CD4-positive, alpha-beta T cell treated with Interleukin-17A for 4 hours (primary cell): ENCODE measurements at regions not wholly inside any gene's neighbourhood (a gene's known extent, or its start where the extent isn't known, plus 50 kb on each side); places are given as distances from the start of the nearest gene placed in this dataset.
"Not testable (repeated sequence)": the region's sequence is repeated elsewhere in the genome, so short reads cannot be mapped to it uniquely, and the experiment has no call there.

ENCODE experiments used
- DNase-seq: peaks from one replicate; pipeline ENCODE4 v3.0.0-alpha.2; 2020; ENCODE audit warnings: mixed read lengths

DNA sequence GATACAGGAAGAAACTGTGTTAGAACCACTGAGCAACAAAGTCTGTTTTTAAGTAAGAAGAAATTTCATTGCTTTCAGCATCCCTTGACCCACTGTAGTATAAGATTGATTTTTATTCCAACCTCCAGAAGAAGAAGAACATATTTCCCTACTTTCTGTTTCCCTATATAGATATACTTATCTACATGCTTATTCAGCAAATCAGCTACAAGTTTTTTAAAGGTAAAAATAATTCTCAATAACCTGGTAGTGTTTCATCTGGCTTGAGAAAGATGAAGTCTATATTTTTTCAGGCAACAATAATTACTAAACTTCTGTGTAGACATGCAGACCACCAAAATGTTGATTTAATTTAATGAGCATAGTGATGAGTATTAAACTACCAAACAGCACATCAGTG, 201.0 kb downstream of the OSTF1 start:
- no peak for DNase-seq

DNA sequence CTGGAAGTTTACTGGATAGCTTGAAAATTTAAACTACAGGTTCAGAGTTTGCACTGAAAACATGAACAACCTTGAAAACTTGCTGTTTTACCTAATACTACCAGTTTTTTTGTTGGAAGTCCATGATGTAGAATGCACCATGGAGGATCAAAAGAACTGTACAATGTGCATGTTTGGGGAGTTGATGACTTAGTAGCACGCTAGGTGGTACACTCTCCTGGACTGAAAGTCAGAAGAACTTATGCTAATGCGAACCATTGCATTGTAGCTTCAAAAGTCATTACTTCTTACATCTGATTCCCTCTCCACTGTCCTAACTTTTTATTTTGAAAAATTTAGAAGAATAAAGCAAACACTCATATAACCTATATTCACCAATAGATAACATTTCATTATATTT, 211.0 kb downstream of the OSTF1 start:
- DNase-seq = no peak

DNA sequence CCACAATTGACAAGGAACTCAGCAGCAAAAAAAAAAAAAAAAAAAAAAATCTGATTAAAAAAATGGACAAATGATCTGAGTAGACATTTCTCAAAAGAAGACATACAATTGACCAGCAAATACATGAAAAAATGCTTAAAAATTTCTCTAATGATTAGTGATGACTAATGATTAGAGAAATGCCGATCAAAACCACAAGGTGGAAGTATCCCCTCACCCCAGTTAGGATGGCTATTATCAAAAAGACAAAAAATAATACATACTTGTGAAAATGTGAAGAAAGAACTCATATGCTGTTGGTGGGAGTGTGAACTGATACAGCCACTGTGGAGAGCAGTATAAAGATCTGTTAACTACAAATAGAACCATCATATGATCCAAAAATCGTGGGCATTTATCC, 245.3 kb downstream of the OSTF1 start:
- no peak for DNase-seq

DNA sequence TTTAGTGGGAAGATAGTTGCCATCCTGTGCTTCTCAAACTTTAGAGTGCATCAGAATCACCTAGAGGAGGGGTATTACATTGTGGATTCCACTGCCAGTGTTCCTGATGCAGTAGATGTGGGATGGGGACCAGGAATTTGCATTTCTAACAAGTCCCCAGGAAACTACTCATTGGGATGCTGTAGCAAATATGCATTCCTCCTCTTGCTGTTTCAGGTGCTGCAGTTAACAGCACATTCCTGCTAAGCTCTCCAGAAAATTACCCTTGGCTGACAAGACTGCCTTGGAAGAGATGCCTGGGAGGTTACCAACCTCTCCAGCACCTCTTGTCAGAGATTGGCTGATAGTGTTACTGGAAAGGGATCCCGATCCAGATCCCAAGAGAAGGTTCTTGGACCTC, 270.5 kb downstream of the OSTF1 start:
- DNase-seq = no peak

DNA sequence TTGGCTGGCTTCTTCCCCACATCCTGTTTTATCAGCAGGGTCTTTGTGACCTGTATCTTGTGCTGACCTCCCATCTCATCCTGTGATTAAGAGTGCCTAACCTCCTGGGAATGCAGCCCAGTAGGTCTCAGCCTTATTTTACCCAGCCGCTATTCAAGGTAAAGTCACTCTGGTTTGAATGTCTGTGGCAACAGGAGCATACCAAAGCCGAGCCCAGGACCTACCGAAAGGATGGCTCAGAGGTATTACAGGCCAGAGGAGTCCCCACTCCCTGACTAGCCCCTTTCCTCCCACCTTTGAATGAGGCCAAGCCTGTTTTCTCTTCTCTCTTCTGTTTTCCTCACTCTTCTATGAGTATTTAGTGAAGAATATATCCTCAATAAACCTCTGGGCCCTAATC, 271.3 kb downstream of the OSTF1 start:
- no peak for DNase-seq

DNA sequence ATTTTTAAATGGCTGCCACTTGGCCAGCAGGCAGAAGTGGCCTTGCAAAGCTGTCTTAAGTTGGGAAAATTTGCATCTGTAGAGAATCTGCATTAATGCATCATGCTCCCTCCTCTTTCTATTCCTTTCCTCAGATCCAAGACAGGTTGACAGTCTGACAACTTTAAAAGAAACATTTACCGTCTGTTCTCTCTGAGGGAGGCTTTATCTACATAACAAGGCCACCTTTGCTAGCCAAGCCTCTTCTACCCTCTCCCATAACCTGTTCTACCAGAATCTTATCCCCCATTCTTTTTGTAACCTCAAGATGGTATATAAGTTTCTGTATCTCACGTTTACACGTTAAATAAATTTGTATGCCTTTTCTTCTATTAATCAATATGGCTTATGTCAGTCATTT, 271.9 kb downstream of the OSTF1 start:
- DNase-seq = no peak

DNA sequence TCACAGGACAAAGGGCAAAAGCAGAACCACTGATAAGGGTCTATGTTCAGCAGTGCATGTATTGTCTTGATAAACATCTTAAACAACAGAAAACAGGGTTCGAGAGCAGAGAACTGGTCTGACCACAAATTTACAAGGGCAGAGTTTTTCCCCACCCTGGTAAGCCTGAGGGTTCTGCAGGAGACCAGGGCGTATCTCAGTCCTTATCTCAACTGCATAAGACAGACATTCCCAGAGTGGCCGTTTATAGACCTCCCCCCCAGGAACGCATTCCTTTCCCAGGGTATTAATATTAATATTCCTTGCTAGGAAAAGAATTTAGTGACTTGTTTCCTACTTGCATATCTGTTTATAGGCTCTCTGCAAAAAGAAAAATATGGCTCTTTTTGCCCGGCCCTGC, 274.1 kb downstream of the OSTF1 start:
- DNase-seq = not testable (repeated sequence)

DNA sequence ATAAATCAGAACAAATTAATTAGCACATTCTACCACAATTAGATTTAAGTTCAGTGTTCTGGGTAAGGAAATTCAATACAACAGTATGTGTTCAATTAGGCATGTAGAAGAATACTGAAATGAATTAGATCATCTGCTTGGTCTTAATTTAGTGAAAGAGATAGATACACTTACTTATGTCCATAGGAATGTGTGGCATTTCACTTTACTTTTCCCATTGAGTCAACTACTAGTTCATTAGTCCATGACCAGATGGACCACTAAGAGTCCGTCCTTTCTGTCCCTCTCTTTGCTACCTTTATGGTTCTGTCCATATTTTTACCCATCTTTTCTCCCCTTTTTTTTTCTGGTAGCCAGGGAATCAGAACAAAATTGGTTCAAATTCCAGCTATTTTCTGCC, 276.9 kb downstream of the OSTF1 start:
- no peak for DNase-seq

DNA sequence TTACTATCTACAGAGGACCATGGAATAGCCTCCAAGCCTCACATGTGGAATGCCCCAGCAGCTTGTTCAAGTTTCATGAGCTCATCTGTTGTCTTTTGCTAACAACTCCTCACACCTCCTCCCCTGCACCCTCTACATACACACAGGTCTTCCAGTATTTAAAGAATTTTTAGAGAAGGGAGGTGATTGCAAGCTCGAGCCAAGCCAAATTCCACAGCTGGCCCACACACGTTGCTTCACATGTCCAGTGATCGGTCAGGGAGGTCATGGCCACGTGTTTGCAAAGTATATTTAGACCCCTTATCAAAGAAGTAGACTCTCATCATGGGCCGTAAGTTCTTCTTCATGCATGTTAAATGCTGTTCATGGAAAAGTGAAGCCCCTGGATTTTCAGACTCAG, 281.7 kb downstream of the OSTF1 start:
- DNase-seq = no peak

DNA sequence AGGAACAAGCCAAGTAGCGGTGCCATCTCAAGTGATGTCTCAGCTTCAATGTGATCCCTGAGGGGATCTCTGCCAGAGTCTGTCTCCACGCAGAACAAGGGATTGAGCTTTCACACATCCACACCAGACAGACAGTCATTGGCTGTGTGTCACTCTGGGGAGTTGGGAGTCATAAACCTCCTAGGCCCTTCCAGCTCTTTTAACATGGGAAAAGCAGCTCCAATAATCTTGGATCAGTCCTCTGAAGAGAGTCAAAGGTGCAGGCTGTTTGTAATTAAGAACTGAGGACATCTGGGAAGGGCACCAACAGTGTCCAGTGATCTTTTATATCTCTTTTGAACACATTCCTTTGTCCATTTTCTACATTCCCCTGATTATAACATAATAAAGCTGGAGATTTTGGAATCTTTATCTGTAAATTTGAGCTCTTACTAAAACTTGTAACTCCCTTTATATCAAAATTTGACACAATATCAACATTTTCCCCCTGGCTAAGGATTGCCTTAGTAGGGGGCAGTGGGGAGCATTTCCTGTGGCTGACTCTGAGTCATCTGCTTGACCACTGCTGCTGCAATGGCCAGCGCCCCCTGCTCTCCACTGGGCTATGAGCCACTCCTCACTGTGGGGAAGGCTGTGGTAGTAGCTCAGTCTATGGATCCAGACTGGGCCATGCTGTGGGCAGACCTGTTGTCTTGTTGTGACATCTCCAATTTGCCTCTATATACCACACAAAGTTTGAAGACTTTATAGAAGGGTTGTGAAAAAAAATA, 284.4 kb downstream of the OSTF1 start:
- no peak for DNase-seq

DNA sequence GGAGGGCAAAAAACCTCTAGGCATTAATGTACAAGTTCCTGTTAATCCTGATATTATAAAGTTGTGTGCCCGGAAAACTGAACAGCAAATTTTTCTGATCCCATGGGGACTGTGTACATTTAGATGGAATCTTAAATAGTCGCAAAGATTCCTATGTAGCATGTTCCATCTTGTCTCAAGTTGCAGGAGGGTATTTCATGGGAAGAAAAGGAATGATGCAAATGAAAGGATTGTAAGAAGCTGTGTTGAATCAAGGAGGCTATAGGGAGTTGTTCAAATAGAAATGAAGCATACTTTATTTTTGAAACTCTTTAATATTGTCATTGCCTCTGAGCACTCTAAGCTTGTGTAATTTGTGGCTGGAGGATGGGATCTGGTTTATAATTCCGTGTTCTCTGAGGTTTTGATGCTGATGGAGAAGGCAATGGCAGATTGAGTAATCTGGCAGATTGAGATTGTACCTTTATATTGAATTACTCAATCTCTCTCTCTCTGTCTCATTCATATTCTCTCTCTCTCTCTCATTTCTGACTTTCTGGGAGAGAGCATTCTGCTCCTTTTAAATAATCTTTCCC, 288.5 kb downstream of the OSTF1 start:
- DNase-seq = no peak

DNA sequence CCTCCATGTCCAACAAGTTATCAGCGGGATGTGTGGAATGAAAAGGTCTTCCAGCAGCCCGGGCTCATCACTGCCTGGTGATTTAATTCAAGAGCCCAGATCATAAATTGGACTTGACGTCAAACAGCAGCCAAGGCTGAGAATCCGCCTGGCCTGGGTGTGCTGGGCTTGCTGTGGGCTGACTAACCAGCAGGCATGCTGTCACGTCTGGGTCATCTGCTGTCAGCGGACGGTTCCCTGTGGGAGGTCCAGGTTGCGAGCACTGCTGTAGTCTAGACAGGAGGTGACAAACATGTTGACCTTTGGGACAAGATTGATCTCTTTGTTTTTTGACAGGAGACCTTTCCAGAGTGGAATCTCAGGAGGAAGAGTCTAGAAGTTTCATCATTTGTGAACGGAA, 289.7 kb downstream of the OSTF1 start:
- DNase-seq = no peak

DNA sequence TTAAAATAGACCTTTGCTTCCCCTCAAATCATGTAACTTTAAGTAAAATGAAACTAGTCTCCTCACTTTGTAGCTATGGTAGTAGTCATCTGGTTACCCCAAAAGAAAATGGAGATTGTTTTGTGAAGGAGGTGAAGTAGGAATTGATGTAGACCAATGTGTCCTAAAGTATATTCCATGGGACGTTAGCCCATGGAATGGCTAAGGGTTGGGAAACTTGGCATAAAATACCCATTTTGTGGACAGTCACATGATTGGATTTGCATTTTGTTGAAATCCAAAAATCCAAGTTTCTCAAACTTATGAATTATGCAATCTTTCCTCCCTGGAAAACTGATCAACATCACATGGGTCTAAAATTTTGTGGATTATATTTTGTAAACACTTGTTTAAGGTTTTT, 290.6 kb downstream of the OSTF1 start:
- DNase-seq = no peak

DNA sequence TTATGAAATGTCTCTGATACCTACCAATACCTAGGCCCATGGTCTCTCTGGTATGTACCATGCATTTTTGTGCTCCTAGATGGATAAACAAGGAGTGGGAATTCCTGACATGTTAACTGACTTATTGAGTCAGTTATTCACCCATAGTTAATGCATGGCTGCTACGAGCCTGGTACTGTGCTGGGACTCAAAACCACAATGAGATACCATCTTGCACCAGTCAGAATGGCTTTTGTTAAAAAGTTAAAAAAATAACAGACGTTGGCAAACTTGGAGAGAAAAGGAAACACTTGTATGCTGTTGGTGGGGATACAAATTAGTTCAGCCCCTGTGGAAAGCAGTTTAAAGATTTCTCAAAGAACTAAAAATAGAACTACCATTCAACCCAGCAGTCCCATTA, 293.8 kb downstream of the OSTF1 start:
- no peak for DNase-seq

DNA sequence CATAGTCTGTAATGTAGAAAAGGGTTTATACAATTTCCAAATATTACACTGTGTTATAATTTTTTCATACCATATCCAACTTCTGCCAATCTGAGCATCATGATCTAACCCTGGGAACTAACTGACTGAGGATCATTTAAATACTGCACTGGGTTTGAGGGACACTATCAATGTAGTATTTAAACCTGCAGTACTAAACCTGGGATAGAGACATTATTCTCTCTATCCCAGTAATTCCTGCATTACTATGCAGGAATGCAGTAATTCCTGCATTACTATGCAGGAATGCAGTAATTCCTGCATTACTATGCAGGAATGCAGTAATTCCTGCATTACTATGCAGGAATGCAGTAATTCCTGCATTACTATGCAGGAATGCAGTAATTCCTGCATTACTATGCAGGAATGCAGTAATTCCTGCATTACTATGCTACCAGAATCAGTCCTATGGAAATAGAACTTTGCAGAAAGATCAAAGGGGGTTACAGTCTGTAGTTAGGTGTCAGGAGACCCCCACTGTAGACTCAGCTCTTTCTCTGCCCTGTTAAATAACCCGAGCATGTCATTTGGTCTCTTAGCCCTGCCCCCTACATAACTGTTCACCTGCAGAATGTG, 295.2 kb downstream of the OSTF1 start:
- not testable (repeated sequence) for DNase-seq

DNA sequence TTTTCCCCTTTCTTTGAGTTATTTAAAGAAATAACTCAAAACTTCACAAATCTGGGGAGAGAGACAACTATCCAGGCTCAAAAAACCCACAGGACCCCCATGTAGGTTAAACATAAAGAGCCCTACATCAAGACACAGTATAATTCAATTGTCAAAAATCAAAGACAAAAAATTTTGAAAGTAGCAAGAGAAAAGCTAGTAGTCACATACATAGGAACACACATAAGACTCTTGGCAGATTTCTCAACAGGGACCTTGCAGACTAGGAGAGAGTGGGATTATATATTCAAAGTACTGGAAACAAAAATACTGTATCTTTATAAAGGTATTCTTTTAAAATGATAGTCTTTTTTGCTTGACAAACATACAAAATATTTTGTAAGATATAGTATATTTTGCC, 296.9 kb downstream of the OSTF1 start:
- no peak for DNase-seq

DNA sequence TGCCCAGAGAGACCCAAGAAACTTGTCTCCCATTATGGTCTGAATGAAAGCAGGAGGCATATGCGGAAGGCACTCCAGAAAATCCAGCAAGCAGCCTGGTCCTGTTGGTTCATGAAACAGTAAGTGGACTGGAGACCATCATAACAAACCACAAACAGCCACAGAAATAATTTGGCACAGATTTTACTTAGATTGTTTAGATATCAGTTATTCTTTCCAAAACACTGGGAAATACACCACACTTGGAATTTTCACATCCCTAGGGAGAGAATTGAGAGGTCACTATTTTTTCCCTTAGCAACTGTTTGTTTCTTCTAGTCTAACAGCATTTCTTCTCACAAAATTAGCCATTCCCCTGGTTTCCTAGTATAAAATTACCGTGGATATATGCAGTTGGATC, 300.8 kb downstream of the OSTF1 start:
- DNase-seq = no peak

DNA sequence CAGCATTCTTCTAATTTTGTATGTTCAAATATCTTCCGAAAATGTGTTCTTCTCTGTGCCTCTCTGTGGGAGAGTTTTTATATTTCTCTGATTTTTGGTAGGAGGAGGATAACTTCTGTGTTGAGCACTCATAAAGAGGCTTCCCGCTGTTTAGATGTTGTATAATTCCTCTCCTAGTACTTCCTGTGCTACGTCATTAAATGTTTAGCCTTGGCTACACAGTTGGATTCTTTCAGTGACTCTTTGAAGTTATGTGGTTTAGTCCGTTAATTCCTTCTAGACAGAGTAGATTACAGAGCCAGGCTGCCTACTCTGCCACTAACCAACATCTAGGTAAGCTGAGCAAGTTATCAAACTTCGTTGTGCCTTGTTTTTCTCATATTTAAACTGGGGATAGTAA, 302.6 kb downstream of the OSTF1 start:
- no peak for DNase-seq

DNA sequence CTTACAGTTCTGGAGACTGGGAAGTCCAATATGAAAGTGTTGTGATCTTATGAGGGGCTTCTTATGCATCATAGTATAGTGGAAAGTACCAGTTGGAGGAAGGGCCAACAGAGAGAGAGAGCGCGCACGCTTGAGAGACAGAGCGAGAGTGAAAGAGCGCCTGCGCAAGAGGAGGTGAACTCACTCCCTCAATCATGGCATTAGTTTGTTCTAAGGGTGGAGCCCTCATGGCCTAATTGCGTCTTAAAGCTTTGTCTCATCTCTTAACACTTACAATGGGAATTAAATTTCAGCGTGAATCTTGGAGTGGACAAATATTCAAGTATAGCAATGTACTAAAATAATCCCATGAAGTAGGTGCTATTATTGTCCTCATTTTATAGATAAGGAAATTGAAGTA, 303.2 kb downstream of the OSTF1 start:
- DNase-seq = no peak

DNA sequence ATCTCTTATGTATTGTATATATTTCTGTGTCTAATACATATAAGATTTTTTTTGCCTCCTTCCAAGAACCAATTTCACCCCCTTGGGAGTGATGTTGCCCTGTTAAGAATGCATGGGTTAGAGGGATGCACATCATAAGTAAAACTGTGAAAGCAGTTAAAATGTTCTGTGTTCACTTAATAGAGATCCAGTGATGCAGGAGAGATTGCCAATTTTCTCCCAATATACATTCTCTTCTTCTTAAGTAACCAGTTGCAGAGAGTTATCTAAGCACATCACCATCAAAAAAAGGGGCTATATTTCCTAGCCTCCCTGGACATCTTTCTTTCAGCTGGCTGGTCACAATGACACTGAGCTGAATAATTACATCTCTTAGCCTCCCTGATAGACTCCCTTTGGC, 307.0 kb downstream of the OSTF1 start:
- DNase-seq = no peak

DNA sequence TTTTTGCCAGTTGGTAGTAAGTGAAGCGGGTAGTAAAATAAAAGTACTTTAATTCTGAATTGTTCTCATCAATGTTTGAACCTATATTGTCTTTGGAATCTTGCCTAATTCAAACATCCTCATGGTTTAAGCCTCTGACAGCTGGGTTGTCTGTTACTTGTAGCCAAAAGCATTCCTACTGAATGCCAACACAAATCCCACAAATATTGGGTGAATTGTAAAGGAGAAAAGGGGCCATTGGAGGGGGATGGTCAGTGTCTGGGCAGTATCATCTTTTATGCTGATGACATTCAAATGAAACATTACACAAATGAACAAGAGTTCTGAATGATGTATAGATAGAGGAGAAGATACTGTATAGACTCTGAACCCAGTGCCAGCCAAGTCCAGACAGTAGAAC, 309.5 kb downstream of the OSTF1 start:
- DNase-seq = no peak

DNA sequence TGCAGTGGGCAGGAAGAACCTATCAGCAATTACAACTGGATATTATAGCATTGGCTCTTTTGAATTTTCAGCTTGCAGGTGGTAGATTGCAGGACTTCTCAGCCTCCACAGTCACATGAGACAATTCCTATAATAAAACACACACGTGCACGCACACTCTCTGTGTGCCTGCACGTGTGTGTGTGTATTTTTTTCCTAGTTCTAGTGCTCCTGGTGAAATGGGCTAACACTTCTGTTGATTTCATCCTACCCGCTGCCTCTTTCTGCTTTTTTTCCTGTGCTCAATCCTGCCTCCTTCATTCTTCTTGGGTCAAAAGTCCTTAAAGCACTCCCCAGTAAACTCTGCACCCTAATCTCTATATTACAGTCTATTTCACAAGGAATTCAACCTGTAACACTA, 320.1 kb downstream of the OSTF1 start:
- no peak for DNase-seq

DNA sequence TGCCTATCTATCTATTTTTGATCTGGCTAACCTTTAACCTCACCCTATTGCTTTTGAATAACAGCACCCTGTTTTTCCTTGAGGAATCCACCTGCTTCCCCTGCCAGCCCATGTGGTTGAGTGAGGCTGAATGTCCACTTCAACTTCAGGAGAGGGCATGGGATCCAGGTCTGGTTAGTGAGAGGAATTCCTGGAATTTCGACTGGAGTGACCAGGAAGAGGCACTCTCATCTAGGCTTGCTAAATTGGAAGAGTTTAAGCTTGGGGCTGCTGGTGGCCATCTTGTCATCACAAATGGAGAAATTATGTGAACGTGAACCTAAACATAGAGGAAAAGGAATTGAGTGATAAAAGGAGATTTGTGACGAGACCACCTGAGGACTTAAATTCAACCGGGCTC, 322.1 kb downstream of the OSTF1 start:
- no peak for DNase-seq

DNA sequence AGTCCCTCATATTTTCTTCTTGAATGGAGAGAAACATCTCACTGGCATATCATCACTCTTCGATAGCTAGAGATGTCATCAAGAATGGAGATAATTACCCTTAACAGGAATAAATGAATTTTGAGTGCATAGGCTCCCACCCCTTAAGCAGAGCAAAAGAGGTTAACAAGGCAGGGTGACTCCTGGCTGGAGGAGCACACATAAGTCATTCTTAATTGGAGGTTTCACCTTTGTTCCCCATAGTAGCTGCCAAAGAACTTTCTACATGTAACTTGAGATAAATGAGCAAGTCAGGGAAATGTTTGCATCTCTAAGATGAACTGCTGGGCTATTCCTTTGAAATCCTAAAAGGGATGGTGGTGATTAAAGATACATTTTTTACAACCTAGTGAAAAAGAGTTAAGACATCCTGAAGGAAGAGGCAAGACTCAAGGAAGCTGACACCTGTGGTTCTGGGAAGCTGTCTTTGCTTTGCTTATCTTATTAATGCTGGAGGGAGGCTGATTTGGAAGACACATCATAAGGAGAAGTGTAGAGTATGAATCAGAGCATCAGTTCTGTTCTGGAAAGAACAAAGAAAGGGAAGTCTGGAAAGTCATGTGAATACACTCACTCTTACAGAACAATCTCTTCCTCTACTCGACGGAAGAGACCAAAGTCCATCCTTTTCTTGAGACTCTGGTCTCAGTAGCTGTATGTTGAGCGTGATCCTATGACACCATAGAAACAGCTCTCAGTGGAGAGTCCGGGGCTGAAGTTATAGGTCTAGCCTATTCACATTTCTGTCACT, 326.3 kb downstream of the OSTF1 start:
- DNase-seq = no peak
